Effector memory CD8-positive, alpha-beta T cell (primary cell): ENCODE measurements at regions not wholly inside any gene's neighbourhood (a gene's known extent, or its start where the extent isn't known, plus 50 kb on each side); places are given as distances from the start of the nearest gene placed in this dataset.

Source experiments
- ATAC-seq: fragments of 150-1000 bp; cut with Tn5 transposase; replicated peaks from 2 replicates; pipeline ENCODE4 v1.10.0; 2021; ENCODE audit warnings: mild to moderate bottlenecking, moderate library complexity
- DNase-seq, 3 experiments: peaks; one replicate each; pipeline ENCODE4 v3.0.0; 2021
- H3K27ac Mint-ChIP-seq, 2 donors: one replicate each; pipeline ENCODE4 v1.8.0; 2022; ENCODE audit warnings: mild to moderate bottlenecking in 2 of 2, mixed read lengths in 2 of 2, moderate library complexity in 2 of 2
- H3K27me3 Mint-ChIP-seq, 2 donors: one replicate each; pipeline ENCODE4 v1.8.0; 2022; ENCODE audit warnings: mixed read lengths in 2 of 2
- H3K36me3 Mint-ChIP-seq: one replicate; pipeline ENCODE4 v1.8.0; 2022; ENCODE audit warnings: mild to moderate bottlenecking, moderate library complexity, mixed read lengths; ENCODE audit not compliant: insufficient read depth
- H3K4me1 Mint-ChIP-seq, 2 donors: one replicate each; pipeline ENCODE4 v1.8.0; 2022; ENCODE audit warnings: low read depth in 2 of 2, mixed read lengths in 2 of 2
- H3K4me3 Mint-ChIP-seq, 2 donors: one replicate each; pipeline ENCODE4 v1.8.0; 2022; ENCODE audit warnings: mild to moderate bottlenecking in 2 of 2, mixed read lengths in 2 of 2, moderate library complexity in 2 of 2
- H3K9me3 Mint-ChIP-seq, 2 donors: one replicate each; pipeline ENCODE4 v1.8.0; 2022; ENCODE audit warnings: mixed read lengths in 2 of 2

- H3K4me3 Mint-ChIP-seq, result no peak overlapping the region
- ATAC-seq (no peak), DNase-seq (no peak)
- H3K27ac Mint-ChIP-seq, result no peak overlapping the region
- H3K4me1 Mint-ChIP-seq, result no peaks in the 10 kb centered on the region
- H3K9me3 Mint-ChIP-seq, result peaks cover 0 to 4% of the 10 kb centered on the region in 2 donors
- no peaks in the 10 kb centered on the region for H3K27me3 Mint-ChIP-seq
- no peaks in the 10 kb centered on the region for H3K36me3 Mint-ChIP-seq
Observed at GRCh38 chr18:68447286-68447685, 267.6 kb downstream of the TMX3 start.

- DNase-seq (no peak), ATAC-seq (no peak)
- Mint-ChIP-seq H3K27ac (no peak overlapping the region), H3K36me3 (no peaks in the 10 kb centered on the region), H3K4me3 (no peak overlapping the region), H3K27me3 (no peaks in the 10 kb centered on the region), H3K4me1 (no peaks in the 10 kb centered on the region), H3K9me3 (peaks cover 0 to 4% of the 10 kb centered on the region in 2 donors)
Observed at GRCh38 chr18:68445668-68446426, 269.1 kb downstream of the TMX3 start.

- DNase-seq (no peak), ATAC-seq (no peak)
- no peak overlapping the region for H3K4me3 Mint-ChIP-seq
- H3K9me3 Mint-ChIP-seq, result peaks cover 0 to 6% of the 10 kb centered on the region in 2 donors
- no peaks in the 10 kb centered on the region for H3K4me1 Mint-ChIP-seq
- no peaks in the 10 kb centered on the region for H3K27me3 Mint-ChIP-seq
- no peaks in the 10 kb centered on the region for H3K36me3 Mint-ChIP-seq
- no peak overlapping the region for H3K27ac Mint-ChIP-seq
Observed at GRCh38 chr18:68445136-68445535, 269.8 kb downstream of the TMX3 start.

- Mint-ChIP-seq H3K4me1 (no peaks in the 10 kb centered on the region), H3K27ac (no peak overlapping the region), H3K27me3 (no peaks in the 10 kb centered on the region), H3K9me3 (peaks cover 5 to 13% of the 10 kb centered on the region in 2 donors), H3K4me3 (no peak overlapping the region), H3K36me3 (no peaks in the 10 kb centered on the region)
- DNase-seq (no peak), ATAC-seq (no peak)
Observed at GRCh38 chr18:68441241-68441640, 273.7 kb downstream of the TMX3 start.

- H3K27me3 Mint-ChIP-seq, result no peaks in the 10 kb centered on the region
- H3K4me1 Mint-ChIP-seq, result no peaks in the 10 kb centered on the region
- DNase-seq (no peak), ATAC-seq (no peak)
- no peak overlapping the region for H3K4me3 Mint-ChIP-seq
- peaks cover 7 to 15% of the 10 kb centered on the region in 2 donors for H3K9me3 Mint-ChIP-seq
- H3K27ac Mint-ChIP-seq, result no peak overlapping the region
- no peaks in the 10 kb centered on the region for H3K36me3 Mint-ChIP-seq
Observed at GRCh38 chr18:68440433-68440832, 274.5 kb downstream of the TMX3 start.

- ATAC-seq, result no peak
- H3K36me3 Mint-ChIP-seq, result no peaks in the 10 kb centered on the region
- H3K4me3 Mint-ChIP-seq, result no peak overlapping the region
- no peak for DNase-seq
- peaks cover 7 to 15% of the 10 kb centered on the region in 2 donors for H3K9me3 Mint-ChIP-seq
- no peaks in the 10 kb centered on the region for H3K27me3 Mint-ChIP-seq
- no peak overlapping the region for H3K27ac Mint-ChIP-seq
- H3K4me1 Mint-ChIP-seq, result no peaks in the 10 kb centered on the region
Observed at GRCh38 chr18:68439642-68440041, 275.3 kb downstream of the TMX3 start.

GRCh38 chr18:68438983-68439382, 275.9 kb downstream of the TMX3 start:
- no peaks in the 10 kb centered on the region for H3K27me3 Mint-ChIP-seq
- peaks cover 7 to 12% of the 10 kb centered on the region in 2 donors for H3K9me3 Mint-ChIP-seq
- H3K27ac Mint-ChIP-seq, result no peak overlapping the region
- no peak for ATAC-seq
- H3K4me3 Mint-ChIP-seq, result no peak overlapping the region
- no peak for DNase-seq
- H3K36me3 Mint-ChIP-seq, result no peaks in the 10 kb centered on the region
- H3K4me1 Mint-ChIP-seq, result no peaks in the 10 kb centered on the region

- H3K9me3 Mint-ChIP-seq, result peaks cover 7 to 12% of the 10 kb centered on the region in 2 donors
- no peak for DNase-seq
- no peaks in the 10 kb centered on the region for H3K36me3 Mint-ChIP-seq
- no peaks in the 10 kb centered on the region for H3K27me3 Mint-ChIP-seq
- no peak overlapping the region for H3K27ac Mint-ChIP-seq
- no peak for ATAC-seq
- H3K4me3 Mint-ChIP-seq, result no peak overlapping the region
- H3K4me1 Mint-ChIP-seq, result no peaks in the 10 kb centered on the region
Observed at GRCh38 chr18:68438536-68438935, 276.4 kb downstream of the TMX3 start.

GRCh38 chr18:68436485-68436884, 278.4 kb downstream of the TMX3 start:
- DNase-seq, result no peak
- Mint-ChIP-seq H3K27ac (no peak overlapping the region), H3K4me1 (no peaks in the 10 kb centered on the region), H3K4me3 (no peak overlapping the region), H3K9me3 (peaks cover 7 to 12% of the 10 kb centered on the region in 2 donors), H3K36me3 (no peaks in the 10 kb centered on the region), H3K27me3 (no peaks in the 10 kb centered on the region)
- ATAC-seq, result no peak

- no peak overlapping the region for H3K4me3 Mint-ChIP-seq
- no peaks in the 10 kb centered on the region for H3K4me1 Mint-ChIP-seq
- no peaks in the 10 kb centered on the region for H3K36me3 Mint-ChIP-seq
- H3K9me3 Mint-ChIP-seq, result peaks cover 7 to 12% of the 10 kb centered on the region in 2 donors
- ATAC-seq, result no peak
- no peak for DNase-seq
- no peaks in the 10 kb centered on the region for H3K27me3 Mint-ChIP-seq
- no peak overlapping the region for H3K27ac Mint-ChIP-seq
Observed at GRCh38 chr18:68435581-68435980, 279.3 kb downstream of the TMX3 start.

GRCh38 chr18:68431922-68432198, 283.0 kb downstream of the TMX3 start:
- H3K9me3 Mint-ChIP-seq, result peaks cover 3 to 7% of the 10 kb centered on the region in 2 donors
- H3K36me3 Mint-ChIP-seq, result no peaks in the 10 kb centered on the region
- ATAC-seq, result no peak
- peaks cover 0 to 7% of the 10 kb centered on the region in 2 donors for H3K27me3 Mint-ChIP-seq
- no peaks in the 10 kb centered on the region for H3K4me1 Mint-ChIP-seq
- DNase-seq, result no peak
- H3K4me3 Mint-ChIP-seq, result no peak overlapping the region
- H3K27ac Mint-ChIP-seq, result no peak overlapping the region

GRCh38 chr18:68431111-68431921, 283.6 kb downstream of the TMX3 start:
- Mint-ChIP-seq H3K9me3 (peaks cover 3% of the 10 kb centered on the region in 2 donors), H3K27ac (no peak overlapping the region), H3K4me3 (no peak overlapping the region), H3K27me3 (peaks cover 0 to 7% of the 10 kb centered on the region in 2 donors), H3K36me3 (no peaks in the 10 kb centered on the region), H3K4me1 (no peaks in the 10 kb centered on the region)
- DNase-seq (no peak), ATAC-seq (no peak)

GRCh38 chr18:68429841-68430240, 285.1 kb downstream of the TMX3 start:
- no peaks in the 10 kb centered on the region for H3K36me3 Mint-ChIP-seq
- DNase-seq, result no peak
- H3K4me1 Mint-ChIP-seq, result no peaks in the 10 kb centered on the region
- peaks cover 0 to 1% of the 10 kb centered on the region in 2 donors for H3K9me3 Mint-ChIP-seq
- ATAC-seq, result no peak
- no peak overlapping the region for H3K27ac Mint-ChIP-seq
- H3K27me3 Mint-ChIP-seq, result peaks cover 0 to 7% of the 10 kb centered on the region in 2 donors
- H3K4me3 Mint-ChIP-seq, result no peak overlapping the region

GRCh38 chr18:68429111-68429510, 285.8 kb downstream of the TMX3 start:
- H3K36me3 Mint-ChIP-seq, result no peaks in the 10 kb centered on the region
- H3K9me3 Mint-ChIP-seq, result peaks cover 0 to 1% of the 10 kb centered on the region in 2 donors
- no peak for ATAC-seq
- H3K4me3 Mint-ChIP-seq, result no peak overlapping the region
- H3K27me3 Mint-ChIP-seq, result peaks cover 0 to 7% of the 10 kb centered on the region in 2 donors
- DNase-seq, result no peak
- H3K27ac Mint-ChIP-seq, result no peak overlapping the region
- no peaks in the 10 kb centered on the region for H3K4me1 Mint-ChIP-seq
